GM19397 (cell line): ENCODE measurements at regions not wholly inside any gene's neighbourhood (a gene's known extent, or its start where the extent isn't known, plus 50 kb on each side); places are given as distances from the start of the nearest gene placed in this dataset.
A peak's percentile ranks its signal among the peaks of the same experiment; 100 is the strongest.
"Not testable (repeated sequence)": the region's sequence is repeated elsewhere in the genome, so short reads cannot be mapped to it uniquely, and the experiment has no call there.

Experiments used
- ATAC-seq: cut with Tn5 transposase; IDR thresholded peaks from one replicate; pipeline ENCODE4 v1.9.1; 2021; ENCODE audit warnings: mild to moderate bottlenecking, moderate library complexity; ENCODE audit not compliant: unreplicated experiment

DNA sequence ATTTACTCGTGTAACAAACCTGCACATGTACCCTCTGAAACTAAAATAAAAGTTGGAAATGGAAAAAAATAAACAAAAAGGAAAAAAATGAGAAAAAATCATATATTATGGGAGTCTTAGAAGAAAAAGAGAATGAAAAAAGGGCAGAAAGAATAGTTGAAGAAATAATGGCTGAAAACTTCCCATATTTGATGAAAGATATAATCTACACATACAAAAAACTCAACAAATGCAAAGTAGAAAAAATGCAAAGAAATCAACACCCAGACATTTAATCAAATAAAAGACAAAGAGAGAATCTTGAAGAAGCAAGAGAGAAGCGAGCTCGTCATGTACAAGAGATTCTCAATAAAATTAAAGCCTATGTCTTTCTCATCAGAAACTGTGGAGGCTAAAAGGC, 73.8 kb downstream of the SLC25A46 start:
- ATAC-seq, result no peak

DNA sequence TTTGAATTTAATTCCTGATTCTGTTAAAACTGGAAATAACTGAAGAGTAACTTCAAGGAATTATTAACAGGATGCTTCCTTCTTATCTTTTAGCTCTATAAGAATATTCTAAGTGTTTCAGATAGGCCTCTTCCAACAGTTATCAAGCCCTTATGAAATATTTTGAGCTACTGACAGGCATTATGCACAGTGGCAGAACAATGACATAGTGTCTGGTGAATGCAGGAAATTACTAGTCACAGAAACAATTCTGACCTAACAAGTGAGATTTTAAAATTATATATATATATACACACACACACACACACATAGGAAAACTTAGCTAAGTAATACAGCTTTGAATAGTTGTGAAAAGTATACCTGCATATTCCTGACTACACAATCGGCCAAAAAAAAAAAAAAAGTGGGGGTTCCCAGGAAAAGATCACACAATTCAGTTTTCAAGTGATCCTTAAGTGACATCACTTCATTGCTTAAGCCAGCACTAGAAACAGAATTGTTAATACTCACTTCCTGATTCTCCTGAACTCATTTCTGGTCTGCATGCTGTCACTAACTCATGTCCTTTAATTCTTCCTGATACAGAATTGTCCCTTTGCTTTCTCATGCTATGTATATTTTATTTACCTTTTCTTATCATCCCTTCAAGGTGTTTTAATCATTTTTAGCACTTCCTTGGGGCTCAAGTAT, 77.3 kb downstream of the SLC25A46 start:
- ATAC-seq, result no peak

DNA sequence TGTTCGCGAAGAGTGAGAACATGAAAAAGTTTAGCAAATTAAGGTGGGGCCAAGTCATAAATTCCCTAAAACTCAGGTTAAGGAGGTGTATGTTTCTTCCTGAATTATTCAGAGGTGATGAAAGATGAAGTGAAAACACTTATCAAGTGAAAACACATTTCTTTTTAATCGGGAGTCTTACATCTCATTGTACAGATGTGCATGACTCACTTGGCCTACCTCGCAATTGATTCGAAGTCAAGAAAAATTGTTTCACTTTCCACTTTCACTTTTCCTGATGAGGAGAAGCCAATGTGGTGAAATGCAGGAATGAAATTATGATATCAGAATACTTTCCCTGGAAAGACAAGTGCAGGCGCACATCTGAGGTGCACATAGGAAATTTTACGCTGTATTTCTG, 78.7 kb downstream of the SLC25A46 start:
- no peak for ATAC-seq

DNA sequence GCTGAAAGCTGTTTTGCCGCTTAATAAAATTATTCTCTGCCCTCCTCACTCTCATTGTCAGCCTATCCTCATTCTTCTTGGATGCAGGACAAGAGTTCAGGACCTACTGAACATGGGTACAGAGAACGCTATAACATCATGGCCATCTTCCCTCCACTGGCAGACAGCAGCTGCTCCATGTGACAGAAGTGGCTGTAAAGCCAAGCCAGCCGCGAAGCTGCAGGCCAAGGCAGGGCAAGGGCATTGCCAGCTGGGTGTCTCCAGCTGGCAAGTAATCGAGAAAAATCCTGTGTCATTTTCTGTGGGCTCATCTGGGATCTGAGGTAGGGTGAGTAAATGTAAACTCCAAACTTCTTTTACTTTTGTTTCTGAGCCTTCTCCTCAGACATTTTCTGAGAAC, 84.8 kb downstream of the SLC25A46 start:
- no peak for ATAC-seq

- no peak for ATAC-seq
These were observed 86.2 kb downstream of the SLC25A46 start for GRCh38 chr5:110824936-110825441.

DNA sequence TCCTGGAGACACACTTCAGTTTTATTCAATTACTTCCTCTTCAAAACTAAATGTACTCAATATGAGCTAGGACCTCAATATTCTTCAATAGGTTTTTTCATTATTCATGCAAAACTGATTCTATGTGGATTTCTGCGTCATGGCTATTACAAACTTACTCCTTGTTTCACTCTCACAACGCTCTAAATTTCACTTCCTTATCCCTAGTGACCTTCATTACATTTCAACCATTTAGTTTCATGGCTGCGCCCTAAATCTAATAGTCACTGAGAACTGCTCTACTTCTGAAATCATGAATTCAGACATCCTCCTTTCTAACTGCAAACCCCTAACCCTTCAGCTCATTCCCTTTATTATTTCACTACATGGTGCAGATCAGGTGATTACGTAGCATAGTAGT, 93.9 kb downstream of the SLC25A46 start:
- ATAC-seq, result no peak

DNA sequence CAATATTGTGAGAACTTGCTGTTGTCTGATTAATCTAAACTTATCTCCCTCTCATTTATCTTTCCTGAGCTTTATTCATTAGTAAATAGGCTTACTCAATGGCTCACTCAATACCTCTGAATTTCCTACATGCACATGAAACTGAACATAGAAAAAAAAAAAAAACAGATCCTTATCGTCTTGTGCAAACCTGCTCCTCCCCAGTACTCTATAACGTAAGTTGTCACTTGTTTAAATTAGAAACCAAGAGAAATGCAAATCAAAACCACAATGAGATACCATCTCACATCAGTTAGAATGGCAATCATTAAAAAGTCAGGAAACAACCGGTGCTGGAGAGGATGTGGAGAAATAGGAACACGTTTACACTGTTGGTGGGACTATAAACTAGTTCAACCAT, 96.1 kb downstream of the SLC25A46 start:
- not testable (repeated sequence) for ATAC-seq

DNA sequence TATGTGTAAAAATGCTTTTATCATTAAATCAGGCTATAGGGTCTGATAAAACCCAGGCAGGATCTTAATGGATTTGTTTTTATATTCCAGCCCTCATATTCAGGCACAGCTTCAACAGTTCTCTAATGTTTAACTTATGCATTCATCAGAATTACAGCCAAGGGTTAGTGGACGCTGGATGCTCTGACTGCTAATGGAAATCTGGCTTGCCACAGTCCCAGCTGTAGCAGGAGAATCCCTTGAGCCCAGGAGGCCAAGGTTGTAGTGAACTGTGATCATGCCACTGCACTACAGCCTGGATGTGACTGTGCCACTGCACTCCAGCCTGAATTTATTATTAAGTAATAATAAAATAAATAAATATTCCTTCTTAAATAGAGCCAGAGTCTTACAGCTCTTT, 98.0 kb downstream of the SLC25A46 start:
- ATAC-seq, result no peak

GRCh38 chr5:110838357-110838756, 99.5 kb downstream of the SLC25A46 start:
- ATAC-seq, result not testable (repeated sequence)

- ATAC-seq, result no peak
These were observed 100.2 kb downstream of the SLC25A46 start for GRCh38 chr5:110838961-110839360.

DNA sequence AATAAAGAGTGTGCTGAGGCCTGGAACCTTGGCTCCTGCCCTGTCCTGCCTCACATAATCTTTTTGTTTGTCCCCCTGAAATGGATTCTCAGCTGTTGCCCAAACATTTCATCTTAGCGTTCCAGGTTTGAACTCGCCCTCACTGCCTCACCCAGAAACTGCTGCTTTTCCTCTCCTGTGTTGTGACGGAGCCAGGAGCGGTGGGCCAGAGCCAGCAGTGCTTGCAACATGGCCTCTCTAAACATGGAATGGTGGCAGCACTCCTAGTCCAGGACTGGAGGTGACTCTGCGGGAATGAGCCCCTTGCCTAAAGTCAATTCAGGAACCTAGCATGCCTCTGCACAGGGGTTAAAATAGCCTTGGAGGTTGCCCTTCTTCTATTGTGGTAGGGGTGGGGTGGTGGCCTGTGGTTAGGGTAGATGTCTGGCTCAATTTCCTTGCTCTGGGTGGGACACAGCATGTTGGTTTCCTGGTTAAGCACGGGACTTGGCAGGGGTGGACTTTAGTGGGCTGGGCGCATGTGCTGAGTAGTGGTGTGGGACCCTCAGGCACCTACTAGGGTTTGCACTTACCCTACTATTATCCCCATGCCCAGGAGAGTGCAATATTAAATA, 101.6 kb downstream of the SLC25A46 start:
- no peak for ATAC-seq

DNA sequence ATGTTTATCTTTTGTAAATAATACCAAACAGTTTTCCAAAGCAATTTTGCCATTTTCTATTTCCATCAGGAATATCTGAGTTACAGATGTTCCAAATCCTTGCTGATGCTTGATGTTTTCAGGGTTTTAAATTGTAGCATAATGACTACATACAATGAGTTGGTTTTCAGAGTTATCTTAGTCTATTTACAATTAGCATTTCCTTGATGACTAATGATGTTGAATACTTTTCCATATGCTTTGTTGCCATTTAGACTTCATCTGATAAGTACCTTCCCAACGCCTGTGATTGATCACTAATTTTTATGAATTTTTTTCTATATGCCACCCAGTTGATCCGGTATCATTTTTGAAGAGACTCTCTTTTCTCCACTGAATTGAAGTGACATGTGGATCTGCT, 102.3 kb downstream of the SLC25A46 start:
- ATAC-seq, result no peak

DNA sequence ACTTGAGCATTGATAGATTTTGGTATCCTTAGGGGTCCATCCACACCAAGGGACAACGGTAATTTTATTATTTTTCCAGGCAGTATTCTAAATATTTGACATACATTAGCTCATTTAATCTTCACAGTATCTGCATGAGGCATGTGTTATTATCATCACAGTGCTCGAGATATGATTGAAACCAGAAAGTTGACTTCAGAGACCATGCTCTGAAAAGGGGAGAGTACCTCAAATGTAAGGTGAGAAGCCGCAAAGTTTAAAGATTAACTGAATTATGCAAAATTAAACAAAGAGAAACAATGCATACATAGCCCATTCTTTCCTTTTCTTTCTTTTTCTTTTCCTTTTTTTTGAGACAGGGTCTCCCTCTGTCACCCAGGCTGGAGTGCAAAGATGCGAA, 104.1 kb downstream of the SLC25A46 start:
- ATAC-seq, result no peak

DNA sequence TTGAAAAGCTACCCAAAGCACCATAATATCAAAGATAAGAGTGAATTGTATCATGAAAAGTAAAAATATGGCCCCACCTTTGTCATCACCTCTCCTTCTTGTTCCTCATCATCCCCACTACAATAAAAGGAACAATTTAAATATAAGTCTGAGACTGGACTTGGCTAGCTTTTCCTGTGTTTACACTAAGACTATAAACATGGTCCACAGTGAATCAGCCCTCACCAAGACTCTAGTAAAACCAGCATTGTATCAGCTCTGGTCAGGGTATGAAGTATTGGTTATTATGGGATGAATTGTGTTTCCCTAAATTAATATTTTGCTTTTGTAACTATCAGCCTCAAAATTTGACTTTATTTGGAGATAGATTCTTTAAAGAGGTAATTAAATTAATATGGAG, 105.4 kb downstream of the SLC25A46 start:
- no peak for ATAC-seq

- no peak for ATAC-seq
These were observed 107.7 kb downstream of the SLC25A46 start for GRCh38 chr5:110846398-110847001.

- ATAC-seq, result no peak
These were observed 112.5 kb downstream of the SLC25A46 start for GRCh38 chr5:110851357-110851756.

GRCh38 chr5:110852053-110852452, 113.2 kb downstream of the SLC25A46 start:
- ATAC-seq, result peak; percentile 89

GRCh38 chr5:110852541-110852940, 113.7 kb downstream of the SLC25A46 start:
- ATAC-seq, result no peak

DNA sequence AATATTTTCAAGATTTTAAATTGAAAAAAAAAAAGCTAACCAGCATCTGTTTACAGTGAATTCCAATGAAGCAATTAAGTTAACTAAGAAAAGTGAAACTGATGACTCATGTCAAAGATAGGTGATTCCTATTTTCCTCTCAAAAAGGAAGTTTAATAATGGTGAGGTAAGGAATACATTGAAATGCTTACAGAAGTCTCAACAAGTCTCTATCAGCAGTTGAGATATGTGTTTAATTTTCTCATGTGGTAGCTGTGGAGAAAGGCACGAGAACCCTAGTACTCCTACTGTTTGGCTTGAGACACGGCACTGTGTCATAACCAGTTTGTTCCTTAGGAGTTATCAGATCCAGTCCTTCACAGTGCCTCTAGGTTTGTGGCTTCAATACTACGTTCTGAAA, 114.5 kb downstream of the SLC25A46 start:
- ATAC-seq, result no peak

- no peak for ATAC-seq
These were observed 115.4 kb downstream of the SLC25A46 start for GRCh38 chr5:110854200-110854599.

DNA sequence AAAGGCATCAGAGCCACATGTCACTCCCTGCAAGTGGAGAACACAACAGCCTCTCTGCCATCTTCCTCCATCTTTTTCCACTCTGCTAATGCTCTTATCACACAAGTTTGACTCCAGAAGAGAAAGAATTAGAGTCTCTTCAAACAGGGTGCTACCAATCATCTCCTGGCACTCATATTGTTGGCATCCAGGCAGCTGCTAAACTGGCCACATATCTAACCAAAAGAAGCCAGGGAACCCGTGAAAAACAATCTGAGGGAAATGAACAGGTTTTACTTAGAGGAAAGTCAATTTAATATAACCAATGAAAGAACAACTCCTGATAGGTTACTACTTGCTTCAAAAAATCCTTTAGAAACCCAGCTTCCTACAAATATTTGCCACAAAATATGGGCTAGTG, 117.2 kb downstream of the SLC25A46 start:
- no peak for ATAC-seq

DNA sequence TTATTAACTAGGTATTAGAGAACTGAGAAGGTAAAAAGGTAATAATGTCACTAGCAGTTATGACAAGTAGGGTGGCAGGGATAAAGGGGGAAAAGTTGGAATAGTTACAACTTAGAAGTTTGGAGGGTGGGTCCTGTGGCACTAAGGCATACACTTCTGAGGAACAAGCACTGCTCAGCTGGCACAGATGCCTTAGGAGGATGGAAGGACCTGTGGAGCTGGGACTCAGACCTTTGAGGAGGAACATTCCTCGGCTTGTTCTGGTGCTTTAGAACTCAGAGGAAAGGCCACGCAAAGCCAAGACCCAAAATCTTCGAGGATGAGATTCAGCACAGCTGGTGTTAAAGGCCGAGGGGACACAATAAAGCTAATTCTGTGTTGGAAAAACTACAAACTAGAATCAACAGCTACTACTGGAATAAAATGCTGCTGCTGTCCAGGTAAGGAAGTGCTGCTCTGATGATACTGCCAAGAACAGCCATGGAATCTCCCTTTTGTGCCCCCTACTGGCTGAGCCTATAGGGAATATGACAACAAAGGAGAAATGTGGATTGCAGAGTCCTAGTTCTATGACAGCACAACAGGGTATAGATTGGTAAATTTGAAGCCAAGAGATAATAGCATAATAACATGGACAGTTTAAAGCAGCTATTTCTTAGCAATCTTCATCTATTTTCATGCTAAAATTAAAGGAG, 126.7 kb downstream of the SLC25A46 start:
- no peak for ATAC-seq
